Endodermal cell (in vitro differentiated cells): ENCODE measurements at regions not wholly inside any gene's neighbourhood (a gene's known extent, or its start where the extent isn't known, plus 50 kb on each side); places are given as distances from the start of the nearest gene placed in this dataset.

Source experiments
- DNase-seq: peaks from one replicate; pipeline ENCODE4 v3.0.0-alpha.2; 2017
- H3K27ac ChIP-seq: 2 replicates; pipeline ENCODE4 v1.5.1; 2013; ENCODE audit warnings: mild to moderate bottlenecking, low read depth, low read length, moderate library complexity
- H3K27me3 ChIP-seq: 2 replicates; pipeline ENCODE4 v1.6.1; 2013; ENCODE audit warnings: mild to moderate bottlenecking, low read length, moderate library complexity; ENCODE audit not compliant: insufficient read depth, control insufficient read depth, poor library complexity, severe bottlenecking
- H3K36me3 ChIP-seq: 2 replicates; pipeline ENCODE4 v1.7.0; 2013; ENCODE audit warnings: mild to moderate bottlenecking, low read length, moderate library complexity; ENCODE audit not compliant: control insufficient read depth, insufficient read depth
- H3K4me1 ChIP-seq: one replicate; pipeline ENCODE4 v1.7.0; 2013; ENCODE audit warnings: low read length; ENCODE audit not compliant: control insufficient read depth, insufficient read depth
- H3K4me3 ChIP-seq: 2 replicates; pipeline ENCODE4 v1.5.1; 2013; ENCODE audit warnings: mild to moderate bottlenecking, low read length, moderate library complexity
- H3K9ac ChIP-seq: 2 replicates; pipeline ENCODE4 v1.6.1; 2013; ENCODE audit warnings: mild to moderate bottlenecking, low read length, moderate library complexity; ENCODE audit not compliant: poor library complexity, severe bottlenecking; ENCODE audit errors: extremely low read depth
- H3K9me3 ChIP-seq: 2 replicates; pipeline ENCODE4 v1.6.1; 2013; ENCODE audit warnings: mild to moderate bottlenecking, low read length, moderate library complexity; ENCODE audit not compliant: control insufficient read depth
- H3K27ac Mint-ChIP-seq: 2 replicates; pipeline ENCODE4 v1.8.0; 2020; ENCODE audit warnings: mixed read lengths
- H3K27me3 Mint-ChIP-seq: 2 replicates; pipeline ENCODE4 v1.8.0; 2021; ENCODE audit warnings: mild to moderate bottlenecking, mixed read lengths; ENCODE audit not compliant: insufficient read depth
- H3K36me3 Mint-ChIP-seq: 2 replicates; pipeline ENCODE4 v1.8.0; 2020; ENCODE audit warnings: low read depth, mixed read lengths
- H3K4me1 Mint-ChIP-seq: 2 replicates; pipeline ENCODE4 v1.8.0; 2020; ENCODE audit warnings: mixed read lengths
- H3K4me3 Mint-ChIP-seq: 2 replicates; pipeline ENCODE4 v1.8.0; 2020; ENCODE audit warnings: mild to moderate bottlenecking, moderate library complexity, mixed read lengths
- H3K9me3 Mint-ChIP-seq: 2 replicates; pipeline ENCODE4 v1.8.0; 2020; ENCODE audit warnings: mild to moderate bottlenecking, mixed read lengths
- WGBS, 2 experiments: methylation state at CpG; one replicate each; pipeline versions ENCODE4 v1.1.5 to v1.1.7; 2013; ENCODE audit warnings: missing lambda C conversion rate in 2 of 2, mixed read lengths in 1 of 2; ENCODE audit not compliant: insufficient coverage in 1 of 2, insufficient read length in 1 of 2; 5-methylcytosine and 5-hydroxymethylcytosine counted together
- TF ChIP-seq, protein P1 (sequence below): fragments of 200-600 bp; sonication (generic); conservative IDR thresholded peaks from 2 replicates; pipeline ENCODE4 v1.5.0; 2021; ENCODE audit warnings: antibody characterized with exemption, mild to moderate bottlenecking

DNA sequence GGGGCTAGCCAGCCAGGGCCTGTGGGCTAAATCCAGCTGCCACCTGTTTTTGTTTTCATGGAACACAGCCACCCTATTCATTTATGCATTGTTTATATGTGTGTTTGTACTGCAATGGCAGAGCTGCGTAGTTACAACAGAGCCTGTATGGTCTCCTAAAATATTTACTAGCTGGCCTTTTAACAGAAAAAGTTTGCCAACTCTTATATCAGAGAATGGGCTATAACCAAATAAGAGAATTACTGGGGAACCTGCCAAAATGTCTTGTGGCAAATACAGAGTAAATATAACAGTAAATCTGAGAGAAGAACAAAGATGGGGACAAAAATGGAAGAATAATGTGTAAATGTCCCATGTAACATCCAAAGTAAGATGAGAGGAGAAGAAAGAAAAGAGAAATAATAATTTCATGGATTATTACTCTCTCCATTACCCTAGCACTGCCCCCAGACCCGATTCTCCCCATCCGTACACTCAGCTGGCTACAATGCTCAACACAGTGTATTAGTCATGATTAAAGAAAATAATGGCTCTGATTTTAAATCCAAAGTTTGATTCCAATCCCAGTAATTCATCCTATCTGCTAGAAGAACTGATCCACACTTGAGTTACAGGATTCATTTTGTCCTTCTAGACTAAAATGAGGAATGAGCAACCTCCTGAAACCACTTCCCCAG is 249.3 kb downstream of the LRATD1 start:
- Histone ChIP-seq H3K36me3 (no peaks in the 10 kb centered on the region), H3K27me3 (no peaks in the 10 kb centered on the region), H3K27ac (no peak overlapping the region), H3K4me3 (no peak overlapping the region), H3K4me1 (no peaks in the 10 kb centered on the region), H3K9me3 (no peaks in the 10 kb centered on the region), H3K9ac (no peak overlapping the region)
- H3K36me3 Mint-ChIP-seq: no peaks in the 10 kb centered on the region
- TF ChIP-seq, protein P1, sequence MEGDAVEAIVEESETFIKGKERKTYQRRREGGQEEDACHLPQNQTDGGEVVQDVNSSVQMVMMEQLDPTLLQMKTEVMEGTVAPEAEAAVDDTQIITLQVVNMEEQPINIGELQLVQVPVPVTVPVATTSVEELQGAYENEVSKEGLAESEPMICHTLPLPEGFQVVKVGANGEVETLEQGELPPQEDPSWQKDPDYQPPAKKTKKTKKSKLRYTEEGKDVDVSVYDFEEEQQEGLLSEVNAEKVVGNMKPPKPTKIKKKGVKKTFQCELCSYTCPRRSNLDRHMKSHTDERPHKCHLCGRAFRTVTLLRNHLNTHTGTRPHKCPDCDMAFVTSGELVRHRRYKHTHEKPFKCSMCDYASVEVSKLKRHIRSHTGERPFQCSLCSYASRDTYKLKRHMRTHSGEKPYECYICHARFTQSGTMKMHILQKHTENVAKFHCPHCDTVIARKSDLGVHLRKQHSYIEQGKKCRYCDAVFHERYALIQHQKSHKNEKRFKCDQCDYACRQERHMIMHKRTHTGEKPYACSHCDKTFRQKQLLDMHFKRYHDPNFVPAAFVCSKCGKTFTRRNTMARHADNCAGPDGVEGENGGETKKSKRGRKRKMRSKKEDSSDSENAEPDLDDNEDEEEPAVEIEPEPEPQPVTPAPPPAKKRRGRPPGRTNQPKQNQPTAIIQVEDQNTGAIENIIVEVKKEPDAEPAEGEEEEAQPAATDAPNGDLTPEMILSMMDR: no peak
- WGBS, 2 experiments: 73% methylated on average over 3 of the region's 3 CpGs; no CpG with 5 or more reads in 1 of the 2 experiments
- no peaks in the 10 kb centered on the region for H3K27me3 Mint-ChIP-seq
- no peak for DNase-seq
- no peak overlapping the region for H3K27ac Mint-ChIP-seq
- H3K9me3 Mint-ChIP-seq: no peaks in the 10 kb centered on the region
- H3K4me1 Mint-ChIP-seq: no peaks in the 10 kb centered on the region
- H3K4me3 Mint-ChIP-seq: no peak overlapping the region

DNA sequence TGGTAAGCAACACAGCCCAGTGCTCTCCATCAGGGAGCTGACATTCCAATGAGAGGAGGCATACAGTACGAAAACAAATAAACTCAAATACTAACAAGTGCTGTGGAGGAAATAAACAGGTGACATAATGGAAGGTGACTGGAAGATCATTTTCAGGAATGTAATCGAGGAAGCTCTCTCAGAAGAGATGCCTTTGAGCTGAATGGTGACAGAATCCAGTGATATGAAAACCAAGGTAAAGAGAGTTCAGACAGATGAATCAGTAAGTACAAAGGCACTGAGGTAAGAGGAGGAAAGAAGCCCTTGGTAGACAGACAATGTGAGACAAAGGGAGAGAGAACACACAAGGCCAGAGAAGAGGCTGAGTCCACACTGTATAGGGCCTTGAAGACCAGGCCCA is 252.1 kb downstream of the LRATD1 start:
- TF ChIP-seq, protein P1: no peak
- no peak overlapping the region for H3K9ac ChIP-seq
- no peak overlapping the region for H3K27ac ChIP-seq
- no peaks in the 10 kb centered on the region for H3K4me1 Mint-ChIP-seq
- 88 to 100% methylated on average over 1 to 2 of the region's 2 CpGs for WGBS, 2 experiments
- no peaks in the 10 kb centered on the region for H3K36me3 Mint-ChIP-seq
- H3K36me3 ChIP-seq: no peaks in the 10 kb centered on the region
- no peaks in the 10 kb centered on the region for H3K4me1 ChIP-seq
- no peaks in the 10 kb centered on the region for H3K27me3 Mint-ChIP-seq
- no peaks in the 10 kb centered on the region for H3K27me3 ChIP-seq
- no peak overlapping the region for H3K27ac Mint-ChIP-seq
- H3K9me3 ChIP-seq: no peaks in the 10 kb centered on the region
- no peak overlapping the region for H3K4me3 ChIP-seq
- DNase-seq: no peak
- no peaks in the 10 kb centered on the region for H3K9me3 Mint-ChIP-seq
- H3K4me3 Mint-ChIP-seq: no peak overlapping the region

DNA sequence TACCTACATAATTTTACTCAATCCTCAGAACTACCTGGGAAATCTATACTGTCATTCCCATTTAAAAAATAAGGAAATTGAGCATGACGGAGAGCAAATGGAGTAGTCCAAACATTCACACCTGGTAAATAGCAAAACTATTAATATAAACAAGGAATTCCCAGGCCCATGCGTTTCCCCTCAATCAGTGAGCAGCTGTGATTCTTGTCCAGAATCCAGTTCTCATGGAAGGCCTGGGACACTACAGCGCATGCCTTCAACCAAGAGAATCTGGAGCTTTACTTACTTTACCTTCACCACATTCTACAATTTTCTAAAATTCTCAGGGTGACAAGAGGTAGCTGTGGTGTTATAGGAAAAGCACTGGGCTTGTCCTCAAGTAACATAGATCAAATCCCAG is 259.0 kb downstream of the LRATD1 start:
- Histone ChIP-seq H3K27me3 (no peaks in the 10 kb centered on the region), H3K27ac (no peak overlapping the region), H3K4me1 (no peaks in the 10 kb centered on the region), H3K4me3 (no peak overlapping the region), H3K9ac (no peak overlapping the region), H3K36me3 (no peaks in the 10 kb centered on the region), H3K9me3 (no peaks in the 10 kb centered on the region)
- 90 to 100% methylated on average over 2 to 3 of the region's 3 CpGs for WGBS, 2 experiments
- no peaks in the 10 kb centered on the region for H3K9me3 Mint-ChIP-seq
- no peak overlapping the region for H3K27ac Mint-ChIP-seq
- H3K36me3 Mint-ChIP-seq: no peaks in the 10 kb centered on the region
- no peaks in the 10 kb centered on the region for H3K27me3 Mint-ChIP-seq
- DNase-seq: no peak
- H3K4me3 Mint-ChIP-seq: no peak overlapping the region
- TF ChIP-seq, protein P1: no peak
- H3K4me1 Mint-ChIP-seq: no peaks in the 10 kb centered on the region
